Activated CD4-positive, alpha-beta T cell treated with anti-CD3 and anti-CD28 coated beads for 4 hours (primary cell): ENCODE measurements at regions not wholly inside any gene's neighbourhood (a gene's known extent, or its start where the extent isn't known, plus 50 kb on each side); places are given as distances from the start of the nearest gene placed in this dataset.
"Not testable (repeated sequence)": the region's sequence is repeated elsewhere in the genome, so short reads cannot be mapped to it uniquely, and the experiment has no call there.

Experiments used
- DNase-seq, 2 donors: peaks; one replicate each; pipeline ENCODE4 v3.0.0-alpha.2; 2020

GRCh38 chr2:122748552-122749011 lies 993.1 kb downstream of the TSN start:
- DNase-seq: no peak

GRCh38 chr2:122749405-122749804 lies 994.0 kb downstream of the TSN start:
- DNase-seq: no peak

- no peak for DNase-seq
Measured at GRCh38 chr2:122750095-122750494, 994.6 kb downstream of the TSN start.

- DNase-seq: no peak
Measured at GRCh38 chr2:122750808-122751207, 995.4 kb downstream of the TSN start.

- DNase-seq: no peak
Measured at GRCh38 chr2:122753336-122753735, 997.9 kb downstream of the TSN start.

- DNase-seq: no peak
Measured at GRCh38 chr2:122754561-122754960, 999.1 kb downstream of the TSN start.

GRCh38 chr2:122755281-122755780 lies 999.9 kb downstream of the TSN start:
- no peak for DNase-seq

- no peak for DNase-seq
Measured at GRCh38 chr2:122758967-122759366, 1003.5 kb downstream of the TSN start.

GRCh38 chr2:122764014-122764413 lies 1008.6 kb downstream of the TSN start:
- no peak for DNase-seq

- no peak for DNase-seq
Measured at GRCh38 chr2:122780251-122780650, 1024.8 kb downstream of the TSN start.

GRCh38 chr2:122794100-122794499 lies 1038.6 kb downstream of the TSN start:
- DNase-seq: no peak

GRCh38 chr2:122795763-122796162 lies 1040.3 kb downstream of the TSN start:
- no peak for DNase-seq

- no peak for DNase-seq
Measured at GRCh38 chr2:122799391-122799790, 1043.9 kb downstream of the TSN start.

GRCh38 chr2:122800781-122801180 lies 1045.3 kb downstream of the TSN start:
- no peak for DNase-seq

- no peak for DNase-seq
Measured at GRCh38 chr2:122804494-122804893, 1049.0 kb downstream of the TSN start.

- DNase-seq: no peak
Measured at GRCh38 chr2:122805346-122805745, 1049.9 kb downstream of the TSN start.

- no peak for DNase-seq
Measured at GRCh38 chr2:122808286-122808969, 1053.0 kb downstream of the TSN start.

- not testable (repeated sequence) for DNase-seq
Measured at GRCh38 chr2:122812214-122812613, 1056.8 kb downstream of the TSN start.

- no peak for DNase-seq
Measured at GRCh38 chr2:122815120-122815519, 1059.7 kb downstream of the TSN start.

- no peak for DNase-seq
Measured at GRCh38 chr2:122816803-122817202, 1061.4 kb downstream of the TSN start.

GRCh38 chr2:122822319-122822718 lies 1066.9 kb downstream of the TSN start:
- DNase-seq: no peak

GRCh38 chr2:122830157-122830556 lies 1074.7 kb downstream of the TSN start:
- DNase-seq: no peak

- DNase-seq: no peak
Measured at GRCh38 chr2:122831649-122832048, 1076.2 kb downstream of the TSN start.

- no peak for DNase-seq
Measured at GRCh38 chr2:122843503-122843902, 1088.1 kb downstream of the TSN start.

- no peak for DNase-seq
Measured at GRCh38 chr2:122851161-122851560, 1095.7 kb downstream of the TSN start.
